HG03439 (cell line): ENCODE measurements at regions not wholly inside any gene's neighbourhood (a gene's known extent, or its start where the extent isn't known, plus 50 kb on each side); places are given as distances from the start of the nearest gene placed in this dataset.
"Not testable (repeated sequence)": the region's sequence is repeated elsewhere in the genome, so short reads cannot be mapped to it uniquely, and the experiment has no call there.

Experiments
- ATAC-seq: cut with Tn5 transposase; IDR thresholded peaks from one replicate; pipeline ENCODE4 v1.9.1; 2021; ENCODE audit warnings: mild to moderate bottlenecking, moderate library complexity; ENCODE audit not compliant: unreplicated experiment

DNA sequence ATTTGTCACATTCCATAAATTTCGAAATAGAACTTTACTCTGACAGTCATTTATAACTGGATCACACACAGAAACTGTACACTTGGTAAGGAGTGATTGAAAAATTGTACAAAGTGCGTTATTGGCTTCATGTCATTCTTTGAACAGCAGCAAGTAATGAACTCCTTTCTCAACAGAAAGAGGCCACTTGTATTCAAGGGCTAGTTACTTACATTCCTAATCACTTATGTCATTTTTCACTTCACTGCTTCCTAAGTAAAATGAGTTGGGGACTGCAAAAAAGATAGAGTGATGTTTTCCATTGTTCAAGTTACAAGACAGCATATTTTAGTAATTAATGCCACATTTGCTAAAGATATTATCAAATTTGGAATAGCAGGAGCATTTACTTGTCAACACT lies 893.2 kb downstream of the DTWD2 start:
- ATAC-seq: no peak

DNA sequence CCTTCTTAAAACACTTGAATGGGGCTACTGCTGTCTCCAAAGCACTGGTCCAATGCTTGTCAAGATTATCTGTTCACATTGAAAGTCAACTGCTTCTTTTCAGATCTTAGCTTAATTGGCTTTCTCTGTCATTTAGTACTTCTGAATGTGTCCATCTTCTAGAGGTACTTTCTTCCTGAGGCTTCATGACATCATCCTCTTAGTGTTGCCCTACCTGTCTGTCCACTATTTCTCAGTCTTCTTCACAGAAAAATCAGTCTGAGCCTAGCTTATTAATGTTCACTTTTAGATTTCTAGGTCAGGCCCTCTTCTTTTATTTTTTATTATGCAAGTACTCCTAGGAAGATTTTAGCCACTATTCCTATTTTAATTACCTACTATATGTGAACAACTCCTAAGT lies 899.9 kb downstream of the DTWD2 start:
- no peak for ATAC-seq

DNA sequence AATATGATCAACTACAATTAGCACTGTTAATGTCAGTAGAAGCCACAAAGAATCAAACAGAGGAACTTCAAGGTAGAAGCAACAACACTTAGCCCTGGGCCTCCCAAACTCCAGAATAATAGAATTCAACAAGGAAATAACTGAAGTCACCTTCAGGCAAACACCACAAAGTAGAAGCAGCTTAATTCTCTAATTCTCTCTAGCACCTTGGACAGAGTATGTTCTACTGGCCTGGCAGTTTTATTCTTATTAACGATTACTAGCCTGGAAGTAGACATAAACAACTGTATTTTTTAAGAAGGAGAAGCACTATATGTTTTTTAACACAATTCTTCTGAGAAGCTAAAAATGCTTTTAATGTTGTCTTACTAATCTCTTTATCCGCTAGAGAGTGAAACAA lies 911.9 kb downstream of the DTWD2 start:
- no peak for ATAC-seq

DNA sequence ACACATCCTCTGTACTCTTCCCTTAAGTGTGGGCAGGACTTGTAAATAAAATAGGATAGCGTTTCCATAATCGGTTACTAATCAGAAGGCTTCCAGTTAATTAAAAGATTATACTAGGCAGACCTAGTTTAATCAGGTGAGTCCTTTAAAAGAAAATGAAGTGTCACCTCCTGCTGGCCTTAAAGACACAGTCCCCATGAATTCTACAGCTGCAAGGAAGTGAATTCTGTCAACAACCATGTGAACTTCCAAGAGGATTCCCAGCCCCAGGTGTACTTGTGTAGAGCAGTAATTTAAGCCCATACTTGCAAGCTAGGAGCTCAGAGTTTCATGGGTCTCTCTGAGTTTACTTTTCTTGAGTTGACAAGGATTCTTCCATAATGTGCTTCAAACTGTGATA lies 918.3 kb downstream of the DTWD2 start:
- ATAC-seq: no peak

DNA sequence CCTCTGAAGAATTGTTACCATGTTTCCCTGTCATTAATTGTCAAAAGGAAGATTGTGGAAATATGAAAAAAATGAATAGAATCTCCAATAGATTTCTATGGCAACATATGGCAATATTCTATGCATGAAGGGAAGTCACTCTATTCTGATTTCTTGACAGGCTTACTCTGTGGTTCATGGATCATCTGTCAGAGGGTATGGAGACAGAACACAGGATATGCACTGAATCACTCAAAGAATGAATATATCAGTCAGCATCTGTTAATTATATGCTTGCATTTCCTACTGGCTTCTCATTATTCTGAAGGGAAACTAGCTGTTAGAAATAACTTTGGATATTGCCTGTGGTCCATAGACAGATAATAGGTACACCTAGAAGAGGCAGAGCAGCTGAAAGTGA lies 918.9 kb downstream of the DTWD2 start:
- ATAC-seq: no peak

DNA sequence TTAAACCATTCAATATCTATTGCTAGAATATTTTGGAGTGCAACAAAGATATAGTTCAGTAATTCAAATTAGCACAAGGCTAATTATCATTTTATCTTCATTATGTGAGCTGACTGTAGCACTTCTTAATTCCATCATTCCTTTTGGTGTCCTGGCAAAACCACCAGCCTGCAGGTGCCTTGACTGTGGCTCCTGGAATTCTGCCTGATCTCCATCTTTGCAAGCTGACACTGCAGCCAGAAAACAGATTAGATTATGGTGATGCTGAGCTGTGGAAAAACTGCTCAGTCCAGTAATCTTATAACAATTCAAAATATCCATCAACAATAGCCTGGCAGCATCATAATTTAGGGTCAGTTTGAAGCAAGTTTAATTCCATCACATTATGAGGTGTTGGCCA lies 919.5 kb downstream of the DTWD2 start:
- ATAC-seq: no peak

DNA sequence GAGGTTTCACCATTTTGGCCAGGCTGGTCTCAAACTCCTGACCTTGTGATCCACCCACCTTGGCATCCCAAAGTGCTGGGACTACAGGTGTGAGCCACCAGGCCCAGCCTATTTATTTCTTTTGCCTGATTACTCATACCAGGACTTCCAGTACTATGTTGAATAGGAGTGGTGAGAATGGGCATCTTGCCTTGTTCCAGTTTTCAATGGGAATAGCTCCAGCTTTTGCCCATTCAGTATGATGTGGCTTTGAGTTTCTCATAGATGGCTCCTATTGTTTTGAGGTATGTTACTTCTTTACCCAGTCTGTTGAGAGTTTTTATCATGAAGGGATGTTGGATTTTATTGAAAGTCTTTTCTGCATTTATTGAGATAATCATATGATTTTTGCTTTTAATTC lies 924.5 kb downstream of the DTWD2 start:
- not testable (repeated sequence) for ATAC-seq

DNA sequence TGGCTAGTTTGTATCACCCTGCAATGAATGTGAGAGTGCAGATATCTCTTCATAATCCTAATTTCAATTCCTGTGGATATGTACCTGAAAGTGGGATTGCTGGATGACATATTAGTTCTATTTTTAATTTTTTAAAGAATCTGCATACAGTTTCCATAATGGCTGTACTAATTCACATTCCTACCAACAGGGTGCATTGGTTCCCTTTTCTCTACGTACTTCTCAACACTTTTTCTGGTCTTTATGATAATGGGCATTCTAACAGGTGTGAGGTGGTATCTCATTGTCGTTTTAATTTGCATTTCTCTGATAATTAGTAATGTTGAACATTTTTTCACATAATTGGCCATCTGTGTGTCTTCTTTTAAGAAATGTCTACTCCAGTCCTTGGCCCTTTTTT lies 927.5 kb downstream of the DTWD2 start:
- ATAC-seq: no peak

DNA sequence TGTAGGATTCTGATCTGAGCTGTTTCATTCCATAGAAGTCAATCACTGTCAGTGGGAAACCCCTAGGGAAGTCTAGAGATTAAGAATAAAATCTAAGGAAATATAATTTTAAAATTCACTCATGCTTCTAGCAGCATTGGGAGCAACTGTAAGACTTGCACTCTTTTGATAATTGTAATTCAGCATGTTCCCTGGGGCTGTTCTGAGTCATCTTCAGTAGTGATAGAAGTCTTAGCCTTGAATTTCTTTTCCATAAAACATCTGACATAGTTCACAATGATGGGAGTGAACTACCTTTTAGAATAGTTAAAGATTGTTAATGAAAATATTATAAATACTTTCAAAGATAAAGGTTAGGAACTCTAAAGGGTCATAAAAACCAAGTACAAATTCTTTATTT lies 935.8 kb downstream of the DTWD2 start:
- ATAC-seq: no peak

DNA sequence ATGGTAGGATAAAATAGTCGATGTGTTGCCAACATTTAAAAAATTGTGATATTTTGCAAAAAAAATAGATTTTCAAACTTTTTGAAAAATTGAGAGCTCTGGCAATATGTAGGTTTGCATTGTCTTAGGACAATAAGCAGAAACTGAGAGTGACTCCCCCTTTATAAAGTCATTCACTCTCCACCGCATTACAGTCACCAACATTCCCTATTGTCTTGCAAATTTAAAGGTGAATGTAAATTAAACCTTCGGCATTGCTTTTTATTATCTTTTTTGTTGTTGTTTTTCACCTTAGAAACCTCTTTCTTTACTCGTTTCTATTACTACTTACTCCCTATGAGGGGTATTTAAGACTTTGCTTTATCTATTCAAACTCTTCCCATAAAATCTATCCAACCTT lies 944.2 kb downstream of the DTWD2 start:
- no peak for ATAC-seq

DNA sequence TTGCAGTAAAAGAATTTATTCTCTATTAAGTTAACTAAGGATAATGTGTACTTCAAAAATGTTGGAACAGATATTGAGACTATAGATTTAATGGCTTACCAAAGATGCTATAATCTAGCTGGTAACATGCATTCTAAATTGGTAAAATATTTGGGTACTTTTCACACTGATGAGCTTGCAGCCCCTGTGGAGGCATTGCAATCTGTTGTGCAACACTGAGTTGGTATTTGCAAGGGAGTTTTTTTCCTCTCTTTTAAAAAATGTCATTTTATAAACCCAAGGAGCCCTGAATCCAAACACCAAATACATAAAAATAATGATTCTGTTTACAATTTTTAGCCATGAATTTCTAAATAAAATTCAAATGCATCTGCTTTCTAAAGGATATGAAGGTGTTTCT lies 944.8 kb downstream of the DTWD2 start:
- ATAC-seq: no peak

DNA sequence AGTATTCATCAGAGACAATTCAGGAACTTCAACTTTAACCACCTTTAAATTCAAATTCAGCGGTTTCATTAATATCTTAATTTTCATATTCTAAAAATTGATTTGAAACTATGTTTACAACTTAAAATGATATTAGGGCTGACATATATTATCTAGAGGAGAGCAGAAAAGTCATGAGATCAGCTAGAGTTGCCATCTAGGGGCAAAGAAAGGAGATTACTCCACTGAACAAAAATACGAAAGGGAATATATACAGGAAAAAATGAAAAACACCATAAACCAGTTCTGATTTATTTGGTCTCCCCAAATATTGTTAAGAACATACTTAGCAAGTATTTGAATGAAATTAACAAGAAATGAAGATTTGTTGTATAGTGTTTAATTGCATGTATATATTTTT lies 946.3 kb downstream of the DTWD2 start:
- no peak for ATAC-seq

DNA sequence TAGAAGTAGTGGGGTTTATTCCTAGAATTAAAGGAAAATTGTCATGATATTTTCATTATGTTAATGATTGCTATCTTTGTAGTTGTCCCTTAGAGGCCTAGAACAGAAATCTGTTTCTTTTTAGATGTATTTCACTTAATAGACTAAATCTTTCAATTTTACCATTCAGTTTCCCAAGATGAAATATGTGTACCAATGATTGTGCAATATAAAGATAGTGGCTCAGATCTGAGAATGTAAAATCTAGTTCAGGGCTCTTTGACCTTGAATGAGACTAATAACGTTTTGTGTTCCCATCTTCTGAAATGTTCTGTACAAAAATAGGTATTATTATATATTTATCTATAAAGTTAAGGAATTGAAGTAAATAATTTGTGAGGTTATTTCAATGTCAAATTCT lies 947.9 kb downstream of the DTWD2 start:
- ATAC-seq: no peak

DNA sequence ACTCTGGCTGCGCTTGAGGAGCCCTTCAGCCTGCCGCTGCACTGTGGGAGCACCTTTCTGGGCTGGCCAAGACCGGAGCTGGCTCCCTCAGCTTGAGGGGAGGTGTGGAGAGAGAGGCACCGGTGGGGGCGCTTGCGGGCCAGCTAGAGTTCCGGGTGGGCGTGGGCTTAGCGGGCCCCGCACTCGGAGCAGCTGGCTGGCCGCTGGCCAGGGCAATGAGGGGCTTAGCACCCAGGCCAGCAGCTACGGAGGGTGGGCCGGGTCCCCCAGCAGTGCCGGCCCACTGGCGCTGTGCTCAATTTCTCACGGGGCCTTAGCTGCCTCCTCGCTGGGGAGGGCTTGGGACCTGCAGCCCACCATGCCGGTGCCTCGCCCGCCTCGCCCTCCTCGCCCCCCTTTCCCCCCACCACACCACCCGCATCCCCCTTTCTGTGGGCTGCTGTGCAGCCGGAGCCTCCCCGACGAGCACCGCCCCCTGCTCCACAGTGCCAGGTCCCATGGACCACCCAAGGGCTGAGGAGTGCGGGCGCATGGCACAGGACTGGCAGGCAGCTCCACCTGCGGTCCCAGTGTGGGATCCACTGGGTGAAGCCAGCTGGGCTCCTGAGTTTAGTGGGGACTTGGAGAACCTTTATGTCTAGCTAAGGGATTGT lies 954.5 kb downstream of the DTWD2 start:
- no peak for ATAC-seq

DNA sequence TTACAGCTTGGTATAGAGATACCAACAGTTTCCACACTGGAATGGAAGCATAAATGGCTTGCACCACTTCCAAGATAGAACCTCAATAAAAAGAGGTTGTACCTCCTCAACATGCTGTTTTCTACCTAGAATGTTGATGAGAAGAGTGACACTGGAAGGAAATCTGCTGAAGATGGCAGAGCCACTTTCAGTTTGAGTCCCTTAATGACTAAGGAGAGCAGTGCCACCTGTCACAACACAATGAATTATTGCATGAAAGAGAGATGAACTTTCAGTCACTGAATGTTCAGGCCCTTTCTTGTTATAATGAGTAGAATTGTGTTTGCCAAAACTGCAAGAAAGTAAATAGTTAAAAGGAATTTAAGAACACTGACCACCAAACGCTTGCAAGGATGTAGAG lies 958.5 kb downstream of the DTWD2 start:
- ATAC-seq: no peak

DNA sequence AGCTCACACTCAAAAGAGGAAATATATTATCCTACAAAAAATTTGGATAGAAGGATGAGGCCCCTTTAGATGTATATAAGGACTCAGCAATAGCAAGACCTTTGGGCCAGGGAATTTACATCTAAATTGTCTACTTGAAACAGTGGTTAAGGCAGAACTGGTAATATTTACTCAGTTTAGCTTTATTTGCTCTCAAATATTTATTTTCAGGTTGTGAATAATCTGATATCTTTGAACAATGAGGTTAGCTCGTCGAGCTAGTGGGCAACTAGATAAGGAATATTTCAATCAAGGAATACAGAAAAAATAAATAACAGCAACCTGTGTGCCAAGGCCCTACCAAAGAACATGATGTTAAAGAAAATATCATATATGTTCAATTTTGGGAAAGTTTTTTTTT lies 966.3 kb downstream of the DTWD2 start:
- no peak for ATAC-seq

DNA sequence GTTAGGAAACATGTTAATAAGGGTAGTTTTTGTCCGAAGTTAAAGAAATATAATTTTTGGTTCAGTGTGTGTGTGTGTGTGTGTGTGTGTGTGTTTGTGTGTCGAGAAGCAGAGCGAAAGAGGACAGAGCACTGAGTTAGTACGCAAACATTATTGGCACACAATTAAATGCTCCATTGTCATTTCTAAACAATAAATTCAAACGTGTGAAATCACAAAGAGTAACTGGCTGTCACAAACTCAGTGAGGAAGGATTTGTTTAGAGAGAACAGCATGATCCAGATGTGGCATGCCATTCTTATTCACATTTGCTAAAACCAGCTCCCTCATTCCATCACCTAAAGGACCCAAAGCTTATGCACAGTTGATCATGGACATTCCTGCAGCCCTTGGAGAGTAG lies 970.8 kb downstream of the DTWD2 start:
- no peak for ATAC-seq

DNA sequence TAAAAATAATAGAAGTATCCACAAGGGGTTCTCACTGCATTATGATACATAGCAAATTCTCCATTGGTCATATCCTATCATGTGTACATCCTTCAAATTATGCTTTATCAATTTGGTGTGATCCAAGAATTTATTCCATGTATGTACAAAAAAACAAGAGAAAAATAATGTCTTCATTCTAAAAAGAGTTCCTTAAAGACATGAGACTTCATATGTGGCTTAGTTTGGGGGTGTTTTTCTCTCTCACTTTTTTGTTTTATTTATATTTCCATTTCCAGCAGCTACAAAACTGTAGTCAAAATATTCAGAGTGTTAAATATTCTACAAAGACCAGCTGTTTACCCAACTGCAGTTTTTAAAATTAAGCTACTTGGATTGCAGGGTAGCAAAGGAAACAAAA lies 972.0 kb downstream of the DTWD2 start:
- ATAC-seq: no peak

DNA sequence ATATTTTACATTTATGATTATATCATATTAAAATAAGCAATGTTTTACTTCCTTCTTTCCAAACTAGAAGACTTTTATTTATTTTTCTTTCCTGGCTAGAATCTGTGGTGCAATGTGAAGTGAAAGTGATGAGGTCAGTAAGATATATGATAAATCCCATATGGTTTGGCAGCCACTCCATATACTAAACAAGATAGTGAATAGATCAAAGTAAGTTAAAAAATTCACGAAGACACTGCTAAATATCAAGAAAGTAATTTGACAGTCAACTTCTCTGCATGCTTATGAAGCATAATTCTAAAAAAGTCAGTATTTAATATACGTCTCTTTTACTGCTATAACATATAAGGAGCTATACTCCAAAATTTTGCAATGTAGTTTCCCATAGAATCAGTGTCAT lies 972.8 kb downstream of the DTWD2 start:
- ATAC-seq: no peak

DNA sequence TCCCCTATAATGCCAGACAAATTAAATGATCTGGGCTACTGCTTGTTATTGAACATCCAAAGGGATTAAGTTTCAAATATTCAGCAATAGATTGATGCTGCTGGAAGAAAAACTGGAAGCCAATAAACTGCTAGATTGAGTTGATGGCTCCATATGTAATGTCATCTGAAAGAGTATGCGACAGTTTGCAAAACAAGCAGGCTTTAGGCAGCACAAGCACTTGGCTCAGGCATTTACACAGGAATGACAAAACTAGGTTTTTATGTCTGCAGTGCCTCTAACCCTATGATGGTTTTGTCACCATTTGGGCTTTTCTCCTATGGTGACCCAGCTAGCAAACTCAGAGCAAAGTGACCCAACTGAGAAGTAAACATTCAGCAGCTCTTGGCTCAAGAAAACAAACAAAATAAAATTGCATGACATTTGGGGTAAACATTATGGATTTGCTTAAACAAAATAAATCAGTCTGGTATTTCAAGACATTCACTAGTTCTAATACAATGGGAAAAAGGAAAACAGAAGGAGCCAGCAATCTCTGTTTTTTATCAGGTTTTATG lies 978.5 kb downstream of the DTWD2 start:
- ATAC-seq: no peak

DNA sequence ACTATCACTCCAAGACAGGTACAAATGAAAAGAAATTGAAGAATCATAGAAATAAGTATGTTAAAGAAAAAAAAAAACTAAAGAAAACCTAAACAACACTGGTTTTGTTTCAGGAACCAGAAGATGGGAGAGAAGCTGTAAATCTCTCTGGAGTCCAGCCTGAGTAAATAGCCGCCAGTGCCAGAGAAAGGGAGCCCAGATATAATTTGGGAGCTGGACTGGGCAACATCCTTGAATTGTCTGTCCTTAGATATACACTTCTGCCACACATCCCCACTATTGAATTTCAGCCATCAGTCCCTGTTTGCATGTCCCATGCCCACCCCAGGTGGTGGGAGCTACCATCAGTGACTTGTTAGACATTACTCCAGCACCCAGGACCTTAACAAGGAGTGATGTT lies 979.6 kb downstream of the DTWD2 start:
- no peak for ATAC-seq

DNA sequence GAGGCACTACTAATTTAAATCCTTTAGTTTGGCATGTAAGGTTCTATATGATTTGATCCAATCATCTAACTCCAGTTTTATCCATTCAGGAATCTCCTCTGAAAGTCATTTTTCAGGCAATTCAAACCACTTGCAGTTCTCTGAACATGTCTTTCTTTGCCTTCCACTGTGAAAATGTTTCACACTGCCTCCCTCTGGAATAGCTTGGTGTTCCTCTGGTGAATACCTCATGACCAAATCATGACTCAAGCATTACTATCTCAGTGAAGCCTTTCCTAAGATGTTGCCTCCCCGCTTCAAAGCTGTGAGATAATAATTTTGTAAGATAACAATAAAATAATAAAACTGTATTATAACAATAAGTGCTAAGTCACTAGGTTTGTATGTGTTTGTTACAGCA lies 981.1 kb downstream of the DTWD2 start:
- ATAC-seq: no peak

DNA sequence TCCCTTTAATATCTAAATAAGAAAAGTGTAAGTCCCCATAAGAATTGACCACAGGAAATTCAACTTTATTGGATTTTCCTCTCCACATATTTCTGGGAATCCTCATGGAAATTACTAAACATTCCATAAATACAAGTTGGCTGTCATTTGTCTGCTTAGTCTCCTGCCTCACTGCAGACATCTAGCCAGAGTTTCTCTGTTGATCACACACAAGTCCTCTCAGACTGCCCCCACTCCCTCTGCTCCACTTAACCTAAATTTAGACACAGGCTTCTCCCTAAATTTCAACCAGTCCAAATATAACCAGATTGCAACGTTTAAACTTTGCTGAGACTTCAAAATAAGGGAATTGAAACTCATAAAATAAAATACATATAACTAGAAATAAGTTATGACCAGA lies 982.1 kb downstream of the DTWD2 start:
- no peak for ATAC-seq
